Kidney tubule cell (primary cell): ENCODE measurements at regions not wholly inside any gene's neighbourhood (a gene's known extent, or its start where the extent isn't known, plus 50 kb on each side); places are given as distances from the start of the nearest gene placed in this dataset.
"Not testable (repeated sequence)": the region's sequence is repeated elsewhere in the genome, so short reads cannot be mapped to it uniquely, and the experiment has no call there.

Experiments used
- DNase-seq: peaks from one replicate; pipeline ENCODE4 v3.0.0-alpha.2; 2018; ENCODE audit warnings: low spot score

DNA sequence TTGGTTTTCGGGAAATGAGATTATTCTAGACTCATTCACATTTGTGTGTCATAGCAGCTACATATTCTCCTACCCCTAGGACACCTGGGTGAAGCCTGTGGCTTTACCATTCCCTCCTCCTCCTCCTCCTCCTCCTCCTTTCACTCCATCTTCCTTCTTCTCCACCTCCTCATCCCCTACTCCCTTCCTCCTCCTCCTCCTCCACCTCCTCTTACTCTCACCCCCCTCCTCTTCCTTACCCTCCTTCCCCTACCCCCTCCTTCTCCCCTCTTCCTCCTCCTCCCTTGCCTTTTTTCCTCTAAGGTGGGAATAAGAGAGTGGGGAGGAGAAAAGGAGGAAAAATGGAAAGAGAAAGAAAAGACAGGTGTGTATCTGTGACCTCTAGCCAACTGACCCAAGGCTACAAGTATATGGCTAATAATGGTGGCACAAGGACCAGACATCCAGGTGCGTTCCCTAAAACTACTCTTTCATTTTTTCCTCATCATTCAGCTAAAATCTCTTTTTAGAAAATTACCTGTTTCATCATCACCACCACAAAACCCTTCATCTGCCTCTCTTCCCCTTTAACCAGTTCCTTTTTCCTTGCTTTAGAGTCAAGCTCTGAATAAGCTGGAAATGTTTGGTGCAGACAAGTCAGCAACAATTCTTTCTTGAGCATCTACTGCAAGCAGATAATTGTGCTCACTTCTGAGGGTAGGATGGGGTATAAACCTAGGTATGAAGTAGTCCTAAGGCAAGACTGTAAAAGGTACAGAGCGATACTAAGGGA is 149.8 kb upstream of the FOXN3 start:
- DNase-seq = no peak

DNA sequence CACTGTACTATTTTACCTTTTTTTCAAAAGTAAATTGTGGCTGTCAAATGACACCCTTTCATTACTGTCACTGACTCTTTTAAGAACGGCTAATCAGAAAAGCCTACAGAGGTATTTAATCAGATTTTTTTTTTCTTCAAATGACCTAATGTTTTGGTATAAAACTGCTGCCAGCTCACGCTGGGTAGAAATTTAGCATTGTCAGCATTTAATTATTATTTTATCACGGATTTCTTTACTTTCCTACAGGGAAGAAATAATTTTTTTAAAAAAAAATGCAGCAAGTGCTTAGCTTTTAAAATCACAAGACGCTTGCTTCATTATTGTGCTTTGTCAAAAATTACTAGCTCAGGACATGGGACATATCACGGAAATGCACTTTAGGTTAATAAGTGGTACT is 149.1 kb upstream of the FOXN3 start:
- DNase-seq = no peak

DNA sequence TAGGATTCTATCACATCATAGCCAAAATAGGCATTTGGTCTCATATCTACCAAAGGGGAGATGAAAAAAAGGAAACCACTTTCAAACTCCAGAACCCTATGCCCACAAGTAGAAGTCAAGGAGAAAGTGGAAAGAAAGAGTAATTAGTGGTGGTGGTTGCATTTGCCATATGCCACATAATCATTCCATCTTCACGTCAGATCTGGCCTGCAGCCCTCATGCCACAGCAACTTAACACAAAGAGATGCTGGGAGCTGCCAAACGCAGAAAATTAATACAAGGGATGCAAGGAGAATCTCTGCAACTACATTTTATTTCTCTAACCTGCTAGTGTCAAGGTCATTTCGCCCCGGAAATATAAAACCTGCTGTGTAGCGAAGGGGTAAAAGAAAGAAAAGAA is 148.6 kb upstream of the FOXN3 start:
- DNase-seq = no peak

DNA sequence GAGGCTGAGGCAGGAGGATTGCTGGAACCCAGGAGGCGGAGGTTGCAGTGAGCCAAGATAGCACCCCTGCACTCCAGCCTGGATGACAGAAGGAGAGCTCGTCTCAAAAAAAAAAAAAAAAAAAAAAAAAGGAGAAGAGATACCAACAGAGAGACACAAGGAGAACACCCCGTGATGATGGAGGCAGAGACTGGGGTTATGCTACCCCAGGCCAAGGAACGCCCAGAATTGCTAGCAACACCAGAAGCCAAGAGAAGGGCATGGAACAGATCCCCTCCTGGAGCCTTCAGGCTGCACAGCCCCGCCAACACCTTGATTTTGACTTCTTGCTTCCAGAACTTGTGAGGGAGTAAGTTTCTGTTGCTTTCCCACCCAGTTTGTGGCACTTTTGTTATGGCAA is 148.0 kb upstream of the FOXN3 start:
- no peak for DNase-seq

DNA sequence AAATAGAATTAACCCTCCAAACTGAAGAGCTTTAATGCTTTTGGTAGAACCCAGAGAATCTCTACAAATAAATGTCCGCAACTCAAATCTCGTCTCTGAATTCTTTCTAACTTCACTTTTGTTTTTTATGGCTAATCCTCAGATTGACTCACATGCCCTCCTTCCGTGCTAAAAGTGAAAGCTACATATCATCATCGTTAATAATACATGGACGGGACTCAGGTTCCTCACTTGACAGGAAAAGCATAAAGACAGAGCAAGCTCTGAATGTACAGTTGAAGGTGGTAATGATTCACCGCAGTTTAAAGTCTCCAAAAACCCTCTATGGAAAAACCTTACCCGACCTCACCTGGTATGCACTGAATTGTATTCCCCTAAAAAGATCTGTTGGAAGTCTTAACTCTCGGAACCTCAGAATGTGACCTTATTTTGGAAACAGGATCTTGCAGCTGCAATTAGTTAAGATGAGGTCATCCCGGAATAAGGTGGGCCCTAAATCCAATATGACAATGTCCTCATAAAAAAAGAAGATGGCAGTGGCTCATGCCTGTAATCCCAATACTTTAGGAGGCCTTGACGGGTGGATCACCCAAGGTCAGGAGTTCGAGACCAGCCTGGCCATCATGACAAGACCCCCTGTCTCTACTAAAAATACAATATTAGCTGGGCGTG is 147.4 kb upstream of the FOXN3 start:
- no peak for DNase-seq

DNA sequence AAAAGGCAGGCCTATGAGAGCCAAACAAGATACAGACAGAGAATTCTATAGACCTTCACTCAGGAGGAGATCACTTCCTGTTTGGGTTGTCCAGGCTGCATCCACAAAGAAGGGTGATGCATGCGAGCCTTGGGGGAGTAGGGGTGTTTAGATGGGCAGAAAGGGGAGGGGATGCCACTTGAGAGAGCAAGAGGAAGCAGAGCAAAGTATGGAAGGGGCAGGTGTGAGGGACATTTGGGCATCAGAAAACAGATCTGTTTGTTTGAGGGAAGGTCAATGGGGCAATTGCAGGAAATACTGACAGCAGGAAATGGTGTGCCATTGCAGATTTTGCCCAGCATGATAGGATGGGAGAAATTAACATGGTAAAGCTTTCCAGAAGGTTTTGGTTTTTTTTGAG is 146.4 kb upstream of the FOXN3 start:
- DNase-seq = no peak

DNA sequence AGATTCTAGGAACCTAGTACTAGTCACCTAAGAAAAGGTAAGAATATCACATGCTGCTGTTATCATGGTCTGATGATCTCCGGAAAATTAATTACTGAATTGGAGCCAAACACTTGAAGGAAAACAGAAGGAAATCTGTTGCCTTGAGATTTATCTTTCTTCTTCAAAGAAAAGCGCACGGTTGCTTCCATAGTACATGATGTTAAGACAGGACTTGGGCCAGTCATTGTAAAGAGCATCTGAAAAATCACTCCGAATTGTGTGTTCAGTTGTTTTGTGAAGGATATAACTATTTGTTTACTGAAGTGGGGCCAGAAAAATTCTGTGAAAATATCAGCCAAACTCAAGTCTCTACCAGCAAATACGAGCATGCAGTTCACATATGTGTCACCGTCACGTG is 134.9 kb upstream of the FOXN3 start:
- DNase-seq = no peak

DNA sequence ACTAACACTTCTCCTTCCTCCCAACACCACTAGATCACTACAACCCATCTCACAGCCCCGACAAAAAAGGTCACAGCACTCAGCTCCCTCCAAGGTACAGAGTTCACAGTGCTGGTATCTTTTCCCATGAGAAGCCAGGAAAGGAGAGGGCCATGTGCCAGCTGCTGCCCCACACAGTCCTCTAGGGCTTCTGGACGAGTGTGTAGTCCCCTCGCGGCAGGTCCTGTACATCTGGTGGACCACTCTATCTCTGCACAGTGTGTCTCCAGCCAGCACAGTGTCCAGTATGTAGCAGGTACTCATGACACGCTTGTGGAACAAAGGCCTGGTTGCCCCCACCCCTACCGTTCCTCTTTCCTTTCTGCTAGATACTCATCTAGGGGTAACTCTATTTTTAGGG is 134.4 kb upstream of the FOXN3 start:
- no peak for DNase-seq

DNA sequence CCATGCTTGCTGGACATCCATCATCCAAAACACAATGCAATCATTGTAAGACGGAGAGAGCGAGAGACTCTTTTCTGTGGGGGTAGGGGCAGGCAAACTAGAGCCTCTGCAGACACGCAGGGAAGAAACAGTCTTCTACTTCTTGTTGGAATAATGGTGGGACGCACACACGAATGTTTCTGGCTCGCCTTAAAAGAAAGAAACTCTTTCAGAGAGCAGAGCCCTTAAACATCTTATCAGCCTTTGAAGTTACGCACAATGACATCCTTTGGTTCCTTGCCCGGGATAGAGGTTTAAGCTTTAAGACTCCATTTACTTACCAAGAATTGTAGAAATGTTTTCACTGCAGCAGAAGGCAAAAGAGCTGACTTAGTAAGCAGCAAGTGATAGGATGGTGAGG is 133.8 kb upstream of the FOXN3 start:
- DNase-seq = no peak

DNA sequence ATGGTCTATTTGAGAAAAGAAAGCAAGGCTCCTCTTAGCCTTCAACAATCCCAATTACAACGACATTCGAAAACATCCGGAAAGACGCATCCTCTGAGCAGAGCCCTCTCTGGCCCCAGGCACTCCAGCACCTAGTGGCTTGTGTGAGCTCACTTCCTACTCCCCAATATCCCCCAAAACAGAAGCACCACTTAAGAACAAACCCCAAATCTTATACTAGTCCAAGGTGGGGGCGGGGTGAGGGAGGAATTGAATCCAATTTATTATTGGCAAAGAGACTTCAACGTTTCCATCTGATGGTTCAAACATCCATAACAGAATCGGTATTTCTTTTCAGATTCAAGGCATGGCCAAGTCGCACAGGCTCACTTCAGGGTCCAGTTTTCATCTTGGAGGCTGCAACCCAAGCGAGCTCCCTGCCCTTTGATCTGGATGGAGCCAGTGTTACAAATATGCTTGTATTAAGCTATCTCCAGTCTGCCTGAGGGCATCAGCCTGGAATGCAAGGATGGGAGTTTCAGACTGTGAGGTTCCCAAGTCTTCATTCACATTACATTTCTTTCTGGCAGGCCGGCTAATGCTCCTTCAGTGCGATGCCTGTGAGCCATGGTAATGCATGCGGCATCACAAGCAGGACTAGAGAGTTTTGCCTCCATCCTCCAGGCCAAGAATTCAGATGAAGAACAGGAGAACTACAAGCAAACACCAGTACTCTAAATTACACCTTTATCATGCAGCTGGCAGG is 132.5 kb upstream of the FOXN3 start:
- DNase-seq = no peak

DNA sequence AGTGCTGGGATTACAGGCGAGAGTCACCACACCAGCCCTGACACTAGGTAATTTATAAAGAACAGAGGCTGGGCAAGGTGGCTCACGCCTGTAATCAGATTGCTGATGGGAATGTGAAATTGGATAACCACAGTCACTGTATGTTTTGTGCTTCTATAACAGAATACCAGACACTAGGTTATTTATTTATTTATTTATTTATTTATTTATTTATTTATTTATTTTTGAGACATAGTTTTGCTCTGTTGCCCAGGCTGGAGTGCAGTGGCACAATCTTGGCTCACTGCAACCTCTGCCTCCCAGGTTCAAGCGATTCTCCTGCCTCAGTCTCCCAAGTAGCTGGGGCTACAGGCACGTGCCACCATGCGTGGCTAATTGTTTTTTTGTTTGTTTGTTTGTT is 130.0 kb upstream of the FOXN3 start:
- DNase-seq = not testable (repeated sequence)

DNA sequence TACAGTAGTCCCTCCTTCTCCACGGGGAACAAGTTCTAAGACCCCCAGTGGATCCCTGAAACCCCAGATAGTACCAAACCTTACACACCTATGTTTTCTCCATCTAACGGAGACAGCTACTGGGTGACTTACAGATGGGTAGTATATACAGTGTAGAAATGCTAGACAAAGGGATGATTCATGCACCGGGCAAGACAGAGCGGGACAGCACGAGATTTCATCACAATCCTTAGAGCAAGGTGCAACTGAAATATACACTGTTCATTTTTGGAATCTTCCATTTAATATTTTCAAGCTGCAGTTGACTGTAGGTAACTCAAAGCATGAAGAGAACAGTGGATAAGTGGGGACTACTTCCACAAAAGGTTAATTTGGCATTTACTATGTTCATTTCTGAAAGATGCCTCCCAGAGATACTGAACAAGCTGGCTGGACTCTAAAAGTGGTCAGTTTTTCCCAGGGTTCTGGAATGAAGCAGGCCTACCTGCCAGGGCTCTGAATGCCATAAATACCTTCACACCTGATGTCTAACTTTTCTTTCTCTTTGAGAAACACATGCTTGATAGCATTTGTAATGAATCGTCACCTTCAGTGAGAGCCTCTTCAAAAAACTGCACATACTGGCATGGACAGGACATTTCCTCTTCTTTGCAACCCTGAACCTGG is 127.7 kb upstream of the FOXN3 start:
- DNase-seq = peak; percentile 16

DNA sequence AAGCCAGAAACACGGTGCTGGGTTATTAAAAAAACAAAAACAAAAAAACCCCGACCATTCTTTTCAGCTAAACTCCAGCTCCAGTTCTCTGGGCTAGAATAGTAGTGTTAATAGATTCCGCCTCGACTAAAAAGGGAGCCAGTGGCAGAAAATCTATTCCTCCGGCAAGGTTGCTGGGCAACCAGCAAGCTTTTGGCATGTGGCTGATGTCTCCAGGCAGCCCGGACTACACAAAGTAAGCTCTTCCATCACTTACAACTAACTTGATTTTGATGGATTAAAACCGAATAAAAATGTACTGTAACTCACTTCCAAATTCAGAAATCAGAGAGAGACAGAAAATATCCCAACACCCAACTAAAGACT is 126.4 kb upstream of the FOXN3 start:
- DNase-seq = no peak

DNA sequence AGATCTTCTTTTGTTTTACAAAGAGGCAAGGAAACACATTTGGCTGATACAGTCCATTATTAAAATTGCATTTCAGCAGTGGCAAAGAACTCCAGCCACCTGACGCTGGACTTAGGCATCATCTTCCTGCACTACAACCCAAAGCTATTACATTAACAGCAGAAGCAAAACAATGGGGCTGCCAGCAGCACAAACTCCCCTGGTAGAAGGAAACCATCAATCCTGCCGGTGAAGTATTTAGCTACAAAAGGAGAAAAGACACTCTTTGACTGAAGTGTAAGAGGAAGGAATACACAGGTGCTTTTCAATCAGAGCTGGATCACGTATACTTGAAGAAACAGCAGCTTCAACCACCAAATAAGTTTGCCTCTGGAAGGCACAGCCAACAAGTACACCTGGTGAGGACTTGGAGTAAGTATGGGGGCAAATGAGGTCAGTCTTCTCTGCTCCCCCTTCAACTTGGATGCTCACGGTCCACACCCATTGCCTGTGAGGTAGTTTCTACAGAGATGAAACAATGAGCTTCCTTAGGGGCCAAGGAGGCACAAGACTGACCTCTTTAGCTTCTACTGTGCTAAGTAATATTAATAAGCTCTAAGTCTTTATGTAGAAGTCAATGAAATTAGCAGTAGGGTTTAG is 125.9 kb upstream of the FOXN3 start:
- DNase-seq = no peak

DNA sequence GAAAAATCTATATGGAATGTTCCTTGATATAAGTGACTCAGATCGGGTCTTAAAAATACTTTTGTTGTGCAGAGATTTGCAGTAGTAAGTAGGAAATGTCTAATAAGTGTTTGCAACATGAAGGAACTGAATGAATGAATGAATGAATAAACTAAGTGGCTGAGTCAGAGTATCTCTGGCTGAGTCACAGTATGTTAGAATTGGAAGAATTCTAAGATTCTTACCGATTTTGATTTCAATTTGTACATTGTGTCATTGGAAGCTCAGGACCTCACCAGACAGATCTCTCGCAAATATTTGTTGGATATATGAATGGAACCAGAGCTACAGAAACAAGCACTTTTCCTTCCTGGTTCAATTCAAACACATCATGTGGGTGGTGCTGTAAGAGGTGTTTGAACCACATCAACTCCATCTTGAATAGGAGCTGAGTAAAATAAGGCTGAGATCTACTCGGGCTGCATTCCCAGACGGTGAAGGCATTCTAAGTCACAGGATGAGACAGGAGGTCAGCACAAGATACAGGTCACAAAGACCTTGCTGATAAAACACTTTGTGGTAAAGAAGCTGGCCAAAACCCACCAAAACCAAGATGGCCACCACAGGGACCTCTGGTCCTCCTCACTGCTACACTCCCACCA is 123.9 kb upstream of the FOXN3 start:
- peak; percentile 56 for DNase-seq

DNA sequence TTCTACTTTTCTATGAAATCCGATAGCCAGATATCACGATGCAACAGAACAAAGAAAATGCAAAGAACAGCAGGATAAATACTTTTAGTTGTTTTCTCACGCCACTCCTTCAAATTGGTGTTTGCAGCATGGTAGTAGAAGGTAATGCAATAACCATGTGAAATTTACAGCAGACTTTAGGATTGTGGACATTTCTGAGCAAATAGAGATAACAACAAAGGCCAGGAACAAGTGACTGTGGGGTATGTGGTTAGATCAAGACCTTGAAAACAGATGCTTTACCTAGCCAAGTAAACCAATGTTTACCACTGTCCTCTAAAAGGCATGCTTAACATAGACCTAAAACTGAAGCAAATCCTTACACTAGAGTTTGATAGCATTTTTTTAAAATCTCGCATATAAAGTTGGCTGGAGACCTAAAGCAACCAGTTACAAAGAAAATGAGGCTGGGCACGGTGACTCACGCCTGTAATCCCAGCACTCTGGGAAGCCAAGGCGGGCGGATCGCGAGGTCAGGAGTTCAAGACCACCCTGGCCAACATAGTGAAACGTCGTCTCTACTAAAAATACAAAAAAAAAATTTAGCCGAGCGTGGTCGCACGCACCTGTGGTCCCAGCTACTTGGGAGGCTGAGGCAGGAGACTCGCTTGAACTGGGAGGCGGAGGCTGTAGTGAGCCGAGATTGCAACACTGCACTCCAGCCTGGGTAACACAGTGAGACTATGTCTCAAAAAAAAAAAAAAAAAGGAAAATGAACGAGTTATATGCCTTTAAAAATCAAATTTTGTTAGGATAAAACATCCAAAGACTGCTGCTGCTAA is 123.2 kb upstream of the FOXN3 start:
- DNase-seq = no peak

DNA sequence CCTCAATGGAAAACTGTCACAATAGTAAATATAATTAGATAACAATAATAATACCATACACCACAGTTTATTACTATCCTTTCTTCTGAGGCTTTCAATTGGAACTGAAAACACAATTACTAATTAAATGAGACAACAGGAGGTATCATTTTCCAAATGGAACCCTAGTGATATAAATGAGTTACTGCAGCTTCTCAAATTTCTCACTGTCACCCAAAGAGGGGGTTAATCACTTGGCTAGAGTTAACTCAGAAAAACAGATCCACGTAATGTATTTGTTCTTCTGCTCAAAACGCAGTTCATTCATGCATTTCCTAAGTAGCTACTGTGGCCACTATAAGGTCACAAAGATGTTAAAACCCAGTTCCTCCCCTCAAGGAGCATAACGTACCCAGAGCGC is 120.9 kb upstream of the FOXN3 start:
- DNase-seq = no peak

DNA sequence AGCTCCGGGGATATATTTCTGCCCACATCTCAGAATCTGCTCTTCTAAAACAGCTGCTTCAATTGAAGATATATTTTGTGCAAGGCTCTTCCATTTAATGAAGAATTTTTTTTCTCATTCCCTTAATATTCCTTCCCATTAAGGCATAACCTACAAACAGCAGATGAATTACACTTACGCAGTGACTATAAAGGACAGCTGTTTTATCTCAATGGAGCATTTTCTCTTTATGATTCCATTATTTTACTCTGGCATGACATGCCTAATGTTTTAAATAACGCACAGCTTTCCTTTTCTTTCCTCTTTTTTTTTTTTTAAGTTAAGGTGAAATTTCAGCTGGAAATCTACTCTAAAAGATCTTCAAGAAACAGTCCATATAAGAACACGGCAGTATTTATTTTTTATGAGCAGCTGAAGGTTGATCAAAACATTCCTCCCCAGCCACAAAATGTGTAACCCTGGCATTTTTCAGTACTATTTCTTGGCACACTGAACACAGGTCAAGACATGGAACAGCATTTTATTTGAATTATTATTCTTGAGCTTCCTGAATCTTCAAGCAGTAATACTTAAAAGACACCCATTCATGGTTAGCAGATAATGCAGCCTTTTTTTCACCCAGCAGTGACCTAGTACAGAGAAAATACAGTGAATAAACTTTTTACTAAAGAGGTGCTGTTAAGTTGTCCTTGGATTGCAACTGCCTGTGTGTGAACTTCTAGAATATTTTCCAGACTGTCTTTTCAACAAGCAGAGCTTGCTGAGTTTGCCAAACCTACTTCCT is 118.1 kb upstream of the FOXN3 start:
- no peak for DNase-seq

DNA sequence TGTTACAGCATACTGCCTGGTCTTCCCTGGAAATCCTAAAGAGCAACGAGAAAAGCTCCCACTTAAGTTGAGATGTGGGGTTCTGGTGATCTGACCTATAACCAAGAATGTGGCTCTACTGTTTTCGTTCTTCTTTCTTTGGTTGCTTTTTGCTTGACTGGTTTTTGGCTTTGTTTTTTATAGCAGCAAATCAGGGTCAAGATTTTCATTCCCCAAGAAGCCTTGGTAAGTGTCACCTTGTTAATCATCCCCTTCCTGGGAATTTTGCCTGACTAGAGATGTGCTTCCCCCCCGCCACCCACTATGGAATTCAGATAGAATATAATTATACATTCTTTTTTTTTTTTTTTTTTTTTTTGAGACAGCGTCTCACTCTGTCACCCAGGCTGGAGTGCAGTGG is 116.7 kb upstream of the FOXN3 start:
- peak; percentile 58 for DNase-seq

DNA sequence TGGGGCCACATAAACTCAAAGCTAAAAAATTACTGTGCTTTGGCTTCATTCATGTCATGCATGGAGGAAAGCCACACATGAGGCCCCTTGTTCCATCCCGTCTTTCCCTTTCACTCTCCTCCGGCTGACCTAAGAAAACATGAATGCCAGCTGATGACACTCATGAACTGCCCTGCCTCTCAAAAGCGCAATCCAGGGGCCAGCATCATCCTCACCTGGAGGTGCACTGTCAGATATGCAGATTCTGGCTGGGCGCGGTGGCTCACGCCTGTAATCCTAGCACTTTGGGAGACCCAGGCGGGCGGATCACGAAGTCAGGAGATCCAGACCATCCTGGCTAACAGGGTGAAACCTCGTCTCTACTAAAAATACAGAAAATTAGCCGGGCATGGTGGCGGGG is 116.1 kb upstream of the FOXN3 start:
- no peak for DNase-seq
